22Rv1 (cell line): ENCODE measurements at regions not wholly inside any gene's neighbourhood (a gene's known extent, or its start where the extent isn't known, plus 50 kb on each side); places are given as distances from the start of the nearest gene placed in this dataset.

Source experiments
- H3K27ac ChIP-seq: fragments of 450-650 bp; 2 replicates; pipeline ENCODE4 v1.5.1; 2017
- ZFX ChIP-seq: fragments of 450-650 bp; IDR thresholded peaks from 2 replicates; pipeline ENCODE4 v1.6.1; 2017; ENCODE audit warnings: antibody characterized with exemption, borderline replicate concordance
- TF ChIP-seq, protein P1 (sequence below): fragments of 450-650 bp; IDR thresholded peaks from 2 replicates; pipeline ENCODE4 v1.5.1; 2017; ENCODE audit warnings: mild to moderate bottlenecking

DNA sequence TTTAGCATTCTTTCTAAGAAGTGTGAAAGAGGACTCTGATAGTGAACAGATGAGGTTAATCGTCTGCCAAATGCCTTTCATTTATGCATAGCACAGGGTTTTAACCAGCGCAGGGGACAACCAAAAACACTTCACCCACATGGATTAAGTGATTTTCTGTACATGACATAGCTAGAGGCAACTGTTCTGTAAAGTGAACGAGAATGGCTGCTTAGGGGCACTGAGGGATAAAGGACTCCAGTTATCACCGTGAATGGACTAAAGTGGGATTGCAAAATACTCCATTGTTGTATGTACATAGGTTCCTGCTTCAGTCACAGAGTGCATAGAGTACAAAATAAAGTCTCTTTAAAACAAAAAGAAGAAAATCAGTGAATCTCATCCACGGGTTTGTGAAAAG lies 456.8 kb downstream of the DMAC1 start:
- H3K27ac ChIP-seq: no peak overlapping the region
- no peak for TF ChIP-seq ZFX
- TF ChIP-seq, protein P1, sequence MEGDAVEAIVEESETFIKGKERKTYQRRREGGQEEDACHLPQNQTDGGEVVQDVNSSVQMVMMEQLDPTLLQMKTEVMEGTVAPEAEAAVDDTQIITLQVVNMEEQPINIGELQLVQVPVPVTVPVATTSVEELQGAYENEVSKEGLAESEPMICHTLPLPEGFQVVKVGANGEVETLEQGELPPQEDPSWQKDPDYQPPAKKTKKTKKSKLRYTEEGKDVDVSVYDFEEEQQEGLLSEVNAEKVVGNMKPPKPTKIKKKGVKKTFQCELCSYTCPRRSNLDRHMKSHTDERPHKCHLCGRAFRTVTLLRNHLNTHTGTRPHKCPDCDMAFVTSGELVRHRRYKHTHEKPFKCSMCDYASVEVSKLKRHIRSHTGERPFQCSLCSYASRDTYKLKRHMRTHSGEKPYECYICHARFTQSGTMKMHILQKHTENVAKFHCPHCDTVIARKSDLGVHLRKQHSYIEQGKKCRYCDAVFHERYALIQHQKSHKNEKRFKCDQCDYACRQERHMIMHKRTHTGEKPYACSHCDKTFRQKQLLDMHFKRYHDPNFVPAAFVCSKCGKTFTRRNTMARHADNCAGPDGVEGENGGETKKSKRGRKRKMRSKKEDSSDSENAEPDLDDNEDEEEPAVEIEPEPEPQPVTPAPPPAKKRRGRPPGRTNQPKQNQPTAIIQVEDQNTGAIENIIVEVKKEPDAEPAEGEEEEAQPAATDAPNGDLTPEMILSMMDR: no peak

DNA sequence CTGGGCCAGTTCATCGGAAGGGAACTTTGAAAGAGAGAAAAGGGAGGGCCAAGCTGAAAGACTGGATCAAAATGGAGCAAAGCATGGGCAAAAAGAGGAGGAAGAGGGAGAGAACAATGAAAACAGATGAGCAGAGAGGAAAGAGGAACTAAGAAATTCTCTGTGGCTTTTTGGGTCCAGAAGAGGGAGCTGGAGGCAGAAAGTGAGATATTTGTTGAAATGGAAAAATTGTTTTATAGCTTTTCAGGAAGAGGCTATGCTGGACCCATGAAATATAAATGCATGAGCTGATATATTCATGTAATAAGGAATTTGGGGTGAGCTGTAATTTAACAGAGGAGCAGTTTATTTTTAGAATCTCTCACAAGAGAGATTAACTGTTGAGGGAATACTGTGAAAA lies 457.3 kb downstream of the DMAC1 start:
- TF ChIP-seq, protein P1: no peak
- no peak for TF ChIP-seq ZFX
- no peak overlapping the region for H3K27ac ChIP-seq

DNA sequence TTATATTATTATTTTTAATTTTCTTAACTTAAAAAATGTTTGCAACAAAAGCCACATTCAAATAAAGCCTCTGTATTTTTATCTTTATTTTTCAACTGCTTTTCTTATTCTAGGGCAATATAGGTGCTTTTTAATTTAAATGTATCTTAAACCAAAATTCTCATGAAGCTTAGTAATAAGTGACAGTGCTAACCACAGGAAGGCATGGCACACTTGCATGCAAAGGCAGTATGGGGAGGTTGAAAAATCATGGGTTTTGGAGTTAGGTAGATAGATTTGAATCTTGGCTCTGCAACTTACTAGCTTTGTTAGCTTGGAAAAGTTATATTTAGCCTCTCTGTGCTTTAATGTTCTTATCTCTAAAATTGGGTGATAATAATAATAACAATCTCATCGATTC lies 458.0 kb downstream of the DMAC1 start:
- H3K27ac ChIP-seq: no peak overlapping the region
- TF ChIP-seq, protein P1: no peak
- no peak for TF ChIP-seq ZFX

DNA sequence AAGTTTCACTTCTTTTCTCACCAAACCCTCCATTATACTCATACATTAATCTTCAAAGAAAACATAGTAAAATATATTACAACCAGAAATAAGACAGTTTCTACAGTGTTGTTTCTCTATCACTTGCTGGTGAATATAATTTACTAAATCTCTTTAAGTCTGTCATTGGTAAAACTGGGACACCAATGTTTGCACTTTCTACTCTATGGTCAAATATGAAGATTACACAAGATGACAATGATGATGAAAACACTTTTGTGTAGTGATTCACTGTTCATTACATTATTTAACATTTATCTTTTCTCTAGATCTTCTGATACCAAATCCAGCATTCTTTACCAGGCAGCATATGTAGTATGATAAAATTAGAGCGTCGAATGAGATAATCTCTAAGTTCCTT lies 459.1 kb downstream of the DMAC1 start:
- no peak for TF ChIP-seq ZFX
- TF ChIP-seq, protein P1: no peak
- H3K27ac ChIP-seq: no peak overlapping the region

DNA sequence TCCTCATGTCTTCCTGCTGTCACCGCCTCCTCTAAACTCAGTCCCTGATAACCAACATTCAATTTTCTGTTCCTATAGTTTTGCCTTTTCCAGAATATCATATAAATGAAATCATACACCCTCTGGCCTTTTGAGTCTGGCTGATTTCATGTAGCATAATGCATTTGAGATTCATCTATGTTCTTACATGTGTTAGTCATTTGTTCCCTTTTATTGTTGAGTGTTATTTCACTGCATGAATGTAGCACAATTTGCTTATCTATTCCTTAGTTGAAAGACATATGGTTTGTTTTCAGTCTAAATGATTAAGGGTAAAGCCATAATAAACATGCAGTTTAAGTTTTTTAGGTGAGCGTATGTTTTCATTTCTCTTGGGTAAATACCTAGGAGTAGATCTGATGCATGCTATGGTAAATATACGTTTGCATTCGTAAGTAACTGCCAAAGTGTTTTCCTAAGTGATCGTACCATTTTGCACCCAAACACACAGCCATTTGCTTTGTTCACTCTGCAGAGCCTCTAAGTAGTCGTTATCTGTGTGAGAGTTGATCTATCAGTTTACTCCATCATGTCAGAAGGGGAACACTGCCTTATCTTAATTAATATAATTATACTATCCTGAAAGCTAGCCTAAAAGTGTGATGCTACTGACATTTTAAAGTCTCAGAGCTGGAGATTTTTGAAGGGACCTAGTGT lies 460.8 kb downstream of the DMAC1 start:
- no peak for TF ChIP-seq ZFX
- TF ChIP-seq, protein P1: no peak
- no peak overlapping the region for H3K27ac ChIP-seq

DNA sequence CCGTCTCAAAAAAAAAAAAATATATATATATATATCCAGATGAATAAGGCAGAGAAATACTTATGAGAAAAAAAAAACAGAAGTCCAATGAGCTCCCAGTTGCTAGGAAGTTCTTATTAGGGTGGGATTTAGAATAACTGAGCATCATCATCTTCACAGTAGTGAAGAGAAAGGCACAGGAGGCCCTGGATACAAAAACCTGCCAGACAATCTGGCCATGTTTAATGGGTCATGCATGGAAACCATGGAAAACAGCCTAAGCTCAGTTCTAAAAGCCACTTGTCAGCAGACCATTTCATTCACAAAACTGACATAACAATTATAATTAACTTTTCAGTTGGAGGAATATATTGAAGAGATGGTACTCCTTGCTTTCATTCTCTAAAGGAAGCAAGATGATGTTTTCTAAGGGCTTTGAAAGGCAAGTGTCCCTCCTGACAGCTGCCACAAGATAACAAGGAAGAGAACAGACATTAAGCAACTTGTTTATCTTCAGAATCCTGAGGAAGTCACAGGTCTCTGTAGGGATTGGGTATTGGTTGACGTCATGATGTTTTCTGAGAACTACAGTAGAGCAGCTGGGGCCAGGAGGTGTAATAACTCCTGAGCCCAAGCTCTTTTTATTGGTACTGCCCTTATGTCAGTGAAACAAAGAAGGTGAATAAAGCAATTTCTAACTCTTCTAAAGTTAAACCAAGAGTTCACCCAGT lies 463.1 kb downstream of the DMAC1 start:
- TF ChIP-seq, protein P1: no peak
- no peak for TF ChIP-seq ZFX
- H3K27ac ChIP-seq: no peak overlapping the region

DNA sequence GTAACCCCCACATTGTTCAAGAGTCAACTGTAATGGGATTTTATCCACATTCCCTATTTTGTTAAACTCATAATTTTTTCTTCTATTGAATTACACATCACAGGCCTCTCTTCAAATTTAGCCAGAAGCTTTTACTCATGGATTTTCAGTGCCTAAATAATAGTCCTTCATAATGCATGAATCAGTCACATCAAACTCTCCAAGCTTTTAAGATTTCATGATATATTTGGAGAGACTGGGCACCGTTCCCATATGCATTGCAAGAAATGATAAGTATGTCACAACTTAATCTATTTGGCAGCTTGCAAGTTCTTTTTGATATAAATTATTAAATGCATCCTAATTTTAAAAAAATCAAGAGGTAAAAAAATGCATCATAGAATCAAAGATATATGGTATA lies 465.9 kb downstream of the DMAC1 start:
- no peak overlapping the region for H3K27ac ChIP-seq

More for the DNA sequence above, 465.9 kb downstream of the DMAC1 start:
- TF ChIP-seq ZFX: no peak
- TF ChIP-seq, protein P1: no peak
